Epithelial cell of esophagus (primary cell): ENCODE measurements at regions not wholly inside any gene's neighbourhood (a gene's known extent, or its start where the extent isn't known, plus 50 kb on each side); places are given as distances from the start of the nearest gene placed in this dataset.

Experiments used
- DNase-seq: peaks from one replicate; pipeline ENCODE4 v3.0.0; 2010; ENCODE audit warnings: low read depth
- H3K4me3 ChIP-seq: 2 replicates; pipeline ENCODE4 v1.5.1; 2011; ENCODE audit warnings: mild to moderate bottlenecking, low read length, control low read depth
- TF ChIP-seq, protein P1 (sequence below): IDR thresholded peaks from 2 replicates; pipeline ENCODE4 v1.5.1; 2011; ENCODE audit warnings: low read depth, mild to moderate bottlenecking, low read length, control low read depth, inconsistent platforms; ENCODE audit not compliant: insufficient read depth; ENCODE audit errors: missing control alignments

DNA sequence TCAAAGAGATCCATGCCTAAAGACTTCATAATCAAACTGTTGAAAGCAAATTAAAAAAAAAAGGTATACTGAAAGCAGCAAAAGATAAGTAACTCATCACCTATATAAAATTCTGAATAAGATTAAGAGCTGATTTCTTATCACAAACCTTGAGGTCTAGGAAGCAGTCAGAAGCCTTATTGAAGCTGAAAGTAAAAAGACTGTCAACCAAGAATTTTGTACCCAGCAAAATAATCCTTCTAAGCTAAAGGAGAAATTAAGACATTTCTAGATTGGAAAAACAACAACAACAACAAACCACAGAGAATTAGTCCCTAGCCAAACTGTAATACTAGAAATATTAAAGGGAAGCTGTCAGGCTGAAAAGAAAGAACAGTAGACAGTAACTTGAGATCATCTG, 622.9 kb downstream of the PCDH7 start:
- TF ChIP-seq, protein P1, sequence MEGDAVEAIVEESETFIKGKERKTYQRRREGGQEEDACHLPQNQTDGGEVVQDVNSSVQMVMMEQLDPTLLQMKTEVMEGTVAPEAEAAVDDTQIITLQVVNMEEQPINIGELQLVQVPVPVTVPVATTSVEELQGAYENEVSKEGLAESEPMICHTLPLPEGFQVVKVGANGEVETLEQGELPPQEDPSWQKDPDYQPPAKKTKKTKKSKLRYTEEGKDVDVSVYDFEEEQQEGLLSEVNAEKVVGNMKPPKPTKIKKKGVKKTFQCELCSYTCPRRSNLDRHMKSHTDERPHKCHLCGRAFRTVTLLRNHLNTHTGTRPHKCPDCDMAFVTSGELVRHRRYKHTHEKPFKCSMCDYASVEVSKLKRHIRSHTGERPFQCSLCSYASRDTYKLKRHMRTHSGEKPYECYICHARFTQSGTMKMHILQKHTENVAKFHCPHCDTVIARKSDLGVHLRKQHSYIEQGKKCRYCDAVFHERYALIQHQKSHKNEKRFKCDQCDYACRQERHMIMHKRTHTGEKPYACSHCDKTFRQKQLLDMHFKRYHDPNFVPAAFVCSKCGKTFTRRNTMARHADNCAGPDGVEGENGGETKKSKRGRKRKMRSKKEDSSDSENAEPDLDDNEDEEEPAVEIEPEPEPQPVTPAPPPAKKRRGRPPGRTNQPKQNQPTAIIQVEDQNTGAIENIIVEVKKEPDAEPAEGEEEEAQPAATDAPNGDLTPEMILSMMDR: no peak
- DNase-seq: no peak
- H3K4me3 ChIP-seq: no peak overlapping the region

DNA sequence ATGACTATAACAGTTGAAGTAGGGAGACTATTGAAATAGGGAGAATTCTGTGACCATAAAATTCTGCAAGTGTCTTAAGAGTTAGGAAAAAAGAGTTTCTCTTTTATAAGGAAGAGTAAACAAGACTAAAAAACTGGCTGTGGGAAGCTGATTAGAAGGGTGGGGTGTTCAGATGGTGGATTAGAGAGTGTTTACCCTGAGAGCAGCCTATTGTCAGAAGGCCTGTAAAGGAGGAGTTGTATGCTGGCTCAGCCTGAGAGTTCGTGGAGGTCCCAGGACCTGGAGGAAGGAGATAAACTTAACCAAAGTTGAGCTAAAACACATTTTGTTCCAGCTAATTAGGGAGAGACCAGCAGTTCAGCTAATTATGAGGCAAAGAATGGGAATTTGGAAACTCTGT, 629.7 kb downstream of the PCDH7 start:
- no peak overlapping the region for H3K4me3 ChIP-seq
- no peak for DNase-seq
- TF ChIP-seq, protein P1: no peak

DNA sequence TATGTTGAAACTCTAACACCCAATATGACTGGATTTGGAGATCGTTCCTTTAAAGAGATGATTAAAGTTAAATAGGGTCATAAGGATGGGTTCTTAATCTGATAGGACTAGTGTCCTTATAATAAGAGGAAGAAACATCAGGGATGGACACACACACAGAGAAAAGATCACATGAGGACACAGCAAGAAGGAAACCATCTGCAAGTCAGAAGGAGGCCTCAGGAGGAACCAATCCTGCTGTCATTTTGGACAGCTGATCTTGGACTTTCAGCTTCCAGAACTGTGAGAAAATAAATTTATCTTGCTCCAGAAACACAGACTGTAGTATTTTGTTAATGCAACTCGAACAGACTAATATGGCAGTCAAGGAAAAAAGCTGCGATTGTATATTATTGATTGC, 631.5 kb downstream of the PCDH7 start:
- no peak for DNase-seq
- TF ChIP-seq, protein P1: no peak
- no peak overlapping the region for H3K4me3 ChIP-seq

DNA sequence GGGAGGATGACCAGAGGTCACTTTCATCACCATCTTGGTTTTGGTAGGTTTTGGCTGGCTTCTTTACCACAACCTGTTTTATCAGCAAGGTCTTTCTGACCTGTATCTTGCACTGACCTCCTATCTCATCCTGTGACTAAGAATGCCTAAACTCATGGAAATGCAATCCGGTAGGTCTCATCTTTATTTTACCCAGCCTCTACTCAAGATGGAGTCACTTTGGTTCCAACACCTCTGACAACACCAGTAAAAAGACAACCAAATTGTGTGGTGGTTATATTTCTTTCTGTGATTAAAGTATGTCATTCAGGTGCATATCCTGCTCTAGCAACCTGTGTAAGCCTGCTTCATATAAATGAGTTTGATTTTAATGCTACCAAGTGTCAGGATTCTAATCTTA, 636.7 kb downstream of the PCDH7 start:
- H3K4me3 ChIP-seq: no peak overlapping the region

DNA sequence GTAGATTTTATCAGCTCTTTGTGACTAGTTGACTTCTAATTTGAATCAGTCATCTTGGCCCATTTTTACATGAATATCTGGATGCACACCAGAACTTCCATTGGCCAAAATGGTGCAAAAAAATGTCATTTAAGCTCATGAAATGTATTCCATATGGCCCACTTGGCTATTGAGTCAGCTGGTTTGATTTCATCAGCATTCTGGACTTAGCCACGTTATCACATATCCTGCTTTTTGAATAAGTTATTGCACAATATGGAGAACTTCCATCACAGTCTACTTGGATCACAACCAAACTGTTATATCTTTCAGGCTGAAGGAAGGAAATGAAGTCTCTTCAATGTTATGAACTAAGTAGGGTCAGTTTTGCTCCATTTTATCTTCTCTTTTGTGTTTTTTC, 640.6 kb downstream of the PCDH7 start:
- TF ChIP-seq, protein P1: no peak
- no peak overlapping the region for H3K4me3 ChIP-seq
- peak; percentile 58 for DNase-seq

More for the DNA sequence above, 636.7 kb downstream of the PCDH7 start:
- no peak for DNase-seq
- TF ChIP-seq, protein P1: no peak

DNA sequence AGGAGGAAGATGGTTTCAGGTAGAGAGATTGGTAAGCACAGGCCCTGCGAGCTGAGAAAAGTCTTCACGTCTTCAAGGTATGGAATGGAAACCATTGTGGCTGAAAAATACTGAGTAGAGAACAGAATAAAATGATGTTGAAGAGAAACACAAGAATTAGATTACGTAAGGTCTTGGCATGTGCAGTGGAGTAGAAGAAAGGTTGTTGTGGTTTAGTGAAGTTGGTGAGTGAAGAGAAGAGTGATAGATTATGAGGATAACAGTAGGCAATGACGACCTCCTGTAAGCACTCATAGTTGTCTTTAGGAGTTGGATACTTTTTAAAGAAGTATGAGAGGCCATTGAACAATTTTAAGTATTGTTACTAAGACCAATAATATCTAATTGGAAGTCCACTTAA, 642.6 kb downstream of the PCDH7 start:
- TF ChIP-seq, protein P1: no peak
- no peak overlapping the region for H3K4me3 ChIP-seq
- no peak for DNase-seq

DNA sequence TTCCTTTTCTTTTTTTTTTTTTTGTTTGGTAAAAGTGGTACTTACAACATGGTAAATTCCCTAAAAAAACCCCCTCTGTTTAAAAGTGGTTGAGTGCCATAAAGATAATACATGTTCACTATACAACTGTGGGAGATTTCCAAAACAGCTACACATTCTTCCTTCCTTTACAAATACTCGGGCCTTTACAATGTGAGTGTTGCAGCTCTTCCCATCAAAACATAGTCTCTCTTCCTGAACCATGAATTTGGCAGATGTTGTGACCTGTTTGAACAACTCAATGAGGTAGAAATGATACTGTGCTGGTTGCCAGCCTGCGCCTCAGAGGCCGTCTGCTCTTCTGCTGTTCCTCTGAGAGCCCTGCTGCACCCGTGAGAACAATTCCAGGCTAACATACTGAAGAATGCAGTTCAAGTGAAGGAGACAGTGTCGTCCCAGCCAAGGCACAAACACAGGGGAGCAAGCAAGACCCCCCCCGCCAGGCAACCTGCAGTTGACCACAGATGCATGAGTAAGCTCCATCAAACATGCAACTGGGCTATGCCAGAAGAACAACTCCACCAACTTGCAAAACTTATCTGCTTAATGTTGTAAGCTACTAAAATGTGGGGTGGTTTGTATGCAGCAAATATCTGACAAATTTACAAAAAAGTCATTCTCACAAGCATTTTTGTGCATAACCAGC, 645.0 kb downstream of the PCDH7 start:
- DNase-seq: no peak
- H3K4me3 ChIP-seq: no peak overlapping the region
- TF ChIP-seq, protein P1: no peak
